ENCODE measurements at regions not wholly inside any gene's neighbourhood (a gene's known extent, or its start where the extent isn't known, plus 50 kb on each side); places are given as distances from the start of the nearest gene placed in this dataset.

DNA sequence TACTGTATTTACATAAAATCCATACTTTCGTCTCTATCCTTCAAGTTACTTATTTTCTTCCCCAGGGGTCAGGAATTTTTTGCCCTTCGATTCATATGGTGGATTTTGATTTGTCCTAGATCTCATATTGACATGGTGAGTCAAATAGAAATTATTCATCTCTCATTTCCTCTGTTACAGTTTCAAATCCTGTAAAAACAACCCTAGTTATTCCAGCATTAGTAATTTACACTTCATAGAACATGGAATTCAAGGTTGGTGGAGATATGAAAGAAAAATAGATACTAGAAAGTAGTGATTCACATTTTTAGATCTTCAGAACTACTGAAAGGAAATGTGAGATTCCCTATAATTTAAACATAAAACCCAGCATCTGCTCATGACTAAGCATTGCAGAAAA lies 1331.0 kb upstream of the CDH9 start:
- TF ChIP-seq CTCF (IDR thresholded peaks at IDR 0.05; ENCODE audit: low read depth, low read length) (no peak), POLR2A (IDR thresholded peaks at IDR 0.05; ENCODE audit: extremely low read depth, insufficient read length) (no peak), MYC (IDR thresholded peaks at IDR 0.05; ENCODE audit: low read depth, low read length) (no peak)
